ENCODE measurements at regions not wholly inside any gene's neighbourhood (a gene's known extent, or its start where the extent isn't known, plus 50 kb on each side); places are given as distances from the start of the nearest gene placed in this dataset.

DNA sequence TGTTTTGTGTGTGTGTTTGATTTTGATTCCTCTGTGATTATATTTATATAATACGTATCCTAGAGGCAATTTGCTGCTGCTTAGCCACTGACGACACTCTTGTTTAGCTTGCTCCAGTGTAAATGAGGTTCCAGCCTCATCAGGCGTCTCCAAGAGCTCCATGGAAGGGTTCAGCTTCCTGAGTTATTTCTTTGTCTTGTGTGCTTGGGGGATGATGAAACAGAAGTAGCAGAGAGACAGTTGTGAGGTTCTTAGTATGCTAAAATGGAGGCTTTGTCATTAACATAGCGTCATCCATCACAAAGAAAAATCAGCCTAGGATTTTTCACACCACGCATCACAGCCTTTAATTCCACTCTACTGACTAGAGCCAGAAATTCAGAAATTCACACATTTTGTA lies 85.1 kb downstream of the KLF6 start:
- Histone ChIP-seq H3K9me3 (no peaks in the 10 kb centered on the region), H3K4me1 (peaks cover 0 to 6% (median 0%) of the 10 kb centered on the region in 12 donors), H3K27me3 (no peaks in the 10 kb centered on the region), H3K27ac (no peak overlapping the region), H3K36me3 (no peaks in the 10 kb centered on the region), H3K4me3 (no peak overlapping the region)
- intact Hi-C loops (cut with DNase I): no loop called here
- ATAC-seq (no peak), DNase-seq (no peak)
- TF ChIP-seq CTCF (IDR thresholded peaks at IDR 0.05) (no peak), POLR2A (IDR thresholded peaks at IDR 0.05) (no peak)
- 85 to 97% (median 89%) methylated on average over 5 of the region's 5 CpGs for WGBS, 4 donors

DNA sequence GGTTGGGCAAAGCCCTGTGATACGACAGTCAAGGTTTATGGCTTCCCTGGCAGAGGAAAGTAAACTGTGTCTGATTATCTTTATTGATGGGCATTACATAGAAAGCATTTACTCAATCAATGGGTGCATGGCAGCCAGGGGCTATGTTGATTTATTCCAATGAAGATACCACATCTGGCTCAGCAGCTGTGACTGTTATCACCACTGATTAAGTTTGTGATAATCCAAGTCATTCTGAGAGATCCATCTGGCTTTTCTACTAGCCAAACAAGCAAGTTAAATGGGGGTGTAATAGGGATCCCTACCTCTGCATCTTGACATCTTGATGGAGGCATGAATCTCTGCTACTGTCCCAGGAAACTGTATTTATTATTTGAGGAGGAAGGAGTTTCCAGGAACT lies 86.7 kb downstream of the KLF6 start:
- intact Hi-C loops (cut with DNase I): no loop called here
- no peak overlapping the region for H3K4me3 ChIP-seq
- TF ChIP-seq POLR2A (IDR thresholded peaks at IDR 0.05) (no peak), CTCF (IDR thresholded peaks at IDR 0.05) (no peak)
- H3K4me1 ChIP-seq: no peaks in the 10 kb centered on the region
- H3K9me3 ChIP-seq: no peaks in the 10 kb centered on the region
- no peaks in the 10 kb centered on the region for H3K36me3 ChIP-seq
- no peaks in the 10 kb centered on the region for H3K27me3 ChIP-seq
- ATAC-seq (no peak), DNase-seq (no peak)
- H3K27ac ChIP-seq: no peak overlapping the region
- WGBS, 4 donors: 92 to 100% (median 97%) methylated on average over 1 of the region's 1 CpG

DNA sequence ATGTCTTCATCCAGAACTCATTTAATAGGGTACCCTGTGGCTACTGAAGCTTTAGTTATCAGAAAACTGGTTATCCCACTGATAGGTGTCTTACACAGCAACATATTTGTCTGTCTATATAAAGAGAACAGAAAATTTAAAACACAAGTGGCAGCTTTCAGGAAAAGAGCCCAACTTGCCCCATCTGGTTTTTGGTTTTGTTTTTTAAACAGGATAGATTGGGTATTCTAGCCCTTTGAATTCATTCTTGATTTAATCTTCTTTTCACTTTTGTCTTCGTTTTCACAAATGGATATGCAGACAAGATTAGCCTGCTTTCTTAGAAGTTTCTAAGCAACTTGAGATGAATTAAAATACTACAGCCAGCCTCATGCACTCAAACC lies 91.3 kb downstream of the KLF6 start:
- Histone ChIP-seq H3K36me3 (no peaks in the 10 kb centered on the region), H3K9me3 (no peaks in the 10 kb centered on the region), H3K27me3 (no peaks in the 10 kb centered on the region), H3K4me3 (no peak overlapping the region), H3K4me1 (peaks cover 0 to 13% (median 2%) of the 10 kb centered on the region in 12 donors), H3K27ac (no peak overlapping the region)
- no peak for DNase-seq
- no peak for ATAC-seq
- intact Hi-C loops (cut with DNase I): no loop called here
- WGBS, 4 donors: 58 to 81% (median 72%) methylated on average over 1 of the region's 1 CpG
- TF ChIP-seq CTCF (IDR thresholded peaks at IDR 0.05) (no peak), POLR2A (IDR thresholded peaks at IDR 0.05) (no peak)

DNA sequence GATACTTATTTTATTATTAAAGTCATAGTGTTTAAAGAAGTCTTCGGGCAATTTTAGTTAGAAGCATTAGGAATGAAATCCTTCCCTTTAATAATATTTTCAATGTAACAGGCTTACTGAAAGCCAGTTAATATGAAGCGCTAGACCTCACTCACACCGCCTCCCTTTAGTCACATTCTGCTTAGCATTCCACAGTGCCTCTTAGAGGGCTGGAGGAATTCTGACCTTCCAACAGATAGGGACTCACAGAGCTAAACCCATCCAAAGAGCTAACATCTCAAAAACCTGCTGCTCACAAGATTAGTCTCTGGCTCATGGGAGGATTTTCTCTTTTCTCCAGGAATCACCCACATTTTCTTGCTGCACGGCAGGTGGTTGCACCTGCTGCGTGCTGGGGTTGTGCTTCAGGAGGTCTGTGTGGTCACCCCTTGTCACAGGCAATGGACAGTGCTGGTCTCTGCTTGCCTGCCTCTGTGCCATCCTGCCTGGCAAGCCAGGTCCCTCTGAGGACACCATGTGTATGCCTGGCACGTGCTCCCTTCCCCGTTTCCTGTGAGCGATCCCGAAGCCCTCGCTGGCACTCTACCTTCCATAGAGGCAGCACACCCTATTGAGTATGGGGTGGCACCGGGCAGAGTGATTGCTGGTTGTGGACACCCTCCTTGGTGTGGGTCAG lies 91.8 kb downstream of the KLF6 start:
- WGBS, 4 donors: 81 to 96% (median 93%) methylated on average over 11 of the region's 11 CpGs
- no peak for ATAC-seq
- intact Hi-C loops (cut with DNase I): no loop called here
- Histone ChIP-seq H3K27me3 (no peaks in the 10 kb centered on the region), H3K27ac (no peak overlapping the region), H3K36me3 (no peaks in the 10 kb centered on the region), H3K4me3 (no peak overlapping the region), H3K4me1 (peaks cover 0 to 13% (median 2%) of the 10 kb centered on the region in 12 donors), H3K9me3 (no peaks in the 10 kb centered on the region)
- DNase-seq: no peak
- TF ChIP-seq CTCF (IDR thresholded peaks at IDR 0.05): no peak
- TF ChIP-seq POLR2A (IDR thresholded peaks at IDR 0.05): no peak

All from heart left ventricle (tissue), 16 donors.